ENCODE measurements at regions not wholly inside any gene's neighbourhood (a gene's known extent, or its start where the extent isn't known, plus 50 kb on each side); places are given as distances from the start of the nearest gene placed in this dataset.

DNA sequence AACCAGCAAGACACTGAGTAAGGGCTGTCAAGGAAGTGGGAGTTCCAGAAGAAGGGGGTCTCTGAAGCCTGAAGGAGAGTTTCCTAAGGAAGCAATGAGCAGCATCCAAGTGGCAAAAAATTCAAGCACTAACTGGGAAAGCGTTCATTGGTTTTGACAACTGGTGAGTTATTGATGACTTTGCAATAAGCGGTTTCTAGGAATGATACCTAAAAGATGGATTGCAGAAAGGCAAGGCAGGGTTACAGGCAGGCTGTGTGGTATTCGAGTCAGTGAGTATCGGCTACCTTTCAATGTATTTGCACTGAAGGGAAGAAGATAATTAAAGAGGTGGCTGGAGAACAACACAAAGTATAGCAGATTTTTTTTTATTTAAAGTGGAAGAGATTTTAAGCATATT lies 59.3 kb upstream of the NCAM1 start:
- Histone ChIP-seq H3K36me3 (ENCODE audit: control insufficient read depth, insufficient read depth, low read length) (no peaks in the 10 kb centered on the region), H3K4me1 (ENCODE audit: control insufficient read depth, insufficient read depth, low read length) (no peaks in the 10 kb centered on the region), H3K27me3 (ENCODE audit: control insufficient read depth, insufficient read depth, low read length, poor library complexity, severe bottlenecking) (no peaks in the 10 kb centered on the region), H3K27ac (ENCODE audit: insufficient read depth, low read depth, low read length, poor library complexity, severe bottlenecking) (no peak overlapping the region), H3K4me3 (ENCODE audit: insufficient read depth, low read depth, low read length) (no peak overlapping the region), H3K9me3 (ENCODE audit: control insufficient read depth, low read length) (no peaks in the 10 kb centered on the region)
- WGBS, 2 experiments = 96 to 97% methylated on average over 4 of the region's 4 CpGs

DNA sequence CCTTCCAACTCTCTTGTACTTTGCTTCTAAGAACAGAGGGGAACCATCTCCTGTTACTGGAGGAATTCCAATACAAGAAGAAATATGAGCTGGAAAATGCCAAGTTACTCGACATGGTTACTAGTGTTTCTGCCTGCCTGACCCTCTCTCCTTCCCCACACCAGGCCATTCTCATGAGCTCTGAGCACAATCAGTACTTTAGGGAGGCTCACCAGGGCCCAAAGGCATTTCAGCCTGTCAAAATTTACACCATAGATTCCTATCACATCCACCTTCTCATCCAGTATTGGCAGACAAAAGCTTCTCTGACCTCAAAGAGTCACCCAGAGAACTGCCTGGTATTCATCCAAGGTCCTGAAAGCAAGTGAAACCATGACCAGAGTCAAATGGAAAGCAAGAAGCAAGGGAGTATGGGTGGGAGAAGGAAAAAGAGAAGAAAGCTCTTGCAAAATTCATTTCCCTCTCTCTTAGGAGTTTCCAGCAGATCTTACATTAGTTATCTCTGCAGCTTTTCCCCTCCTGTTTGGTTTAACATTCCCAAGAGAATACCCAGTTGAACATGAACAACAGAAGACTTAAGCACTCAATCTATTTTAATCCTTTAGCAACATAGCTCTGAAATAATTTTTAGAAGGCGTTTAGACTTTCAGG lies 58.7 kb upstream of the NCAM1 start:
- no peaks in the 10 kb centered on the region for H3K4me1 ChIP-seq (ENCODE audit: control insufficient read depth, insufficient read depth, low read length)
- H3K9me3 ChIP-seq (ENCODE audit: control insufficient read depth, low read length) = no peaks in the 10 kb centered on the region
- no peak overlapping the region for H3K27ac ChIP-seq (ENCODE audit: insufficient read depth, low read depth, low read length, poor library complexity, severe bottlenecking)
- no peaks in the 10 kb centered on the region for H3K36me3 ChIP-seq (ENCODE audit: control insufficient read depth, insufficient read depth, low read length)
- WGBS, 2 experiments = 87 to 91% methylated on average over 2 of the region's 2 CpGs
- no peak overlapping the region for H3K4me3 ChIP-seq (ENCODE audit: insufficient read depth, low read depth, low read length)
- no peaks in the 10 kb centered on the region for H3K27me3 ChIP-seq (ENCODE audit: control insufficient read depth, insufficient read depth, low read length, poor library complexity, severe bottlenecking)

DNA sequence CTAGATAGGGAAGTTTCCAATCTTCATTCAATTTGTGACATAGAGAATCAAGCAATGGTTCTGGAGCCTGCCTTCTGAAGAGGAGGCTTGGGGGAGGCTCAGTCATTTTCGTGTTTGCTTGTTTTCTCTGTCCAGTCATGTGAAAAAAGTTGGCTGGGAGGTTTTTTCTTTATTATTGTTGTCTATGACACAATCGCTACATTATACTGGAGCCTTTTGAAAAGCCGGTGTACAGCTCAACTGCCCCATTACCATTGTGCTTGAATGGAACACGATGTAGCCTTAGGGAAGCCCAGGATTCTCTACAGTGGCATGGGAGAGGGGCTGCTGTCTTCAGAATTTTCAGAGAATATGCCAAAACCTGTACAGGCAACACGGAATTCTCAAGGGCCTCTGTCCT lies 57.9 kb upstream of the NCAM1 start:
- Histone ChIP-seq H3K36me3 (ENCODE audit: control insufficient read depth, insufficient read depth, low read length) (no peaks in the 10 kb centered on the region), H3K9me3 (ENCODE audit: control insufficient read depth, low read length) (no peaks in the 10 kb centered on the region), H3K4me1 (ENCODE audit: control insufficient read depth, insufficient read depth, low read length) (no peaks in the 10 kb centered on the region), H3K27ac (ENCODE audit: insufficient read depth, low read depth, low read length, poor library complexity, severe bottlenecking) (no peak overlapping the region), H3K27me3 (ENCODE audit: control insufficient read depth, insufficient read depth, low read length, poor library complexity, severe bottlenecking) (no peaks in the 10 kb centered on the region), H3K4me3 (ENCODE audit: insufficient read depth, low read depth, low read length) (no peak overlapping the region)
- WGBS, 2 experiments = 89 to 98% methylated on average over 5 of the region's 5 CpGs

DNA sequence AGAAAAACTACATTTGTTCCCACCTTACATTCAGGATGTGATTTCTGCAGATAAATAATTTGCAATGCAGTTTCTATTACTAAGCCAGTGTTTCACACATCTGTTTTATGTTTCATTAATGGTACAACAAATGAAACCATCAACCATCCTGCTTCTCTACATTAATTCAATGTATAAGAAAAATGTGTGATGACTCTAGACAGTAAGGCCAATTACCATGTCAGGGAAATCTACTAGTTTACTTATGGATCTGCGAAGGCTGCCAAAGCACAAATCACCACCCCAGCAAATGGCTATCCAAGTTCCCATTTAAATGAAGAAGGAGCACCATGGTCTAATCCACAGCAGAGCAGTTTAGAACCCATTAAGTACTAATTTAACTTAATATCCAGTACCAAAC lies 50.1 kb upstream of the NCAM1 start:
- no peak overlapping the region for H3K27ac ChIP-seq (ENCODE audit: insufficient read depth, low read depth, low read length, poor library complexity, severe bottlenecking)
- H3K4me3 ChIP-seq (ENCODE audit: insufficient read depth, low read depth, low read length) = no peak overlapping the region
- H3K9me3 ChIP-seq (ENCODE audit: control insufficient read depth, low read length) = no peaks in the 10 kb centered on the region
- H3K4me1 ChIP-seq (ENCODE audit: control insufficient read depth, insufficient read depth, low read length) = no peaks in the 10 kb centered on the region
- no peaks in the 10 kb centered on the region for H3K36me3 ChIP-seq (ENCODE audit: control insufficient read depth, insufficient read depth, low read length)
- no peaks in the 10 kb centered on the region for H3K27me3 ChIP-seq (ENCODE audit: control insufficient read depth, insufficient read depth, low read length, poor library complexity, severe bottlenecking)
- 89 to 97% methylated on average over 1 of the region's 1 CpG for WGBS, 2 experiments
